Ovary (tissue), 7 donors: ENCODE measurements at regions not wholly inside any gene's neighbourhood (a gene's known extent, or its start where the extent isn't known, plus 50 kb on each side); places are given as distances from the start of the nearest gene placed in this dataset.

Source experiments
- DNase-seq, 5 donors: peaks; one replicate each; pipeline ENCODE4 v3.0.0-alpha.2; 2019 to 2020
- H3K27ac ChIP-seq, 2 donors: fragments of 200-600 bp; one replicate each; pipeline versions ENCODE4 v1.5.1 to v1.8.0; 2019 to 2022
- H3K27me3 ChIP-seq: fragments of 200-600 bp; one replicate; pipeline ENCODE4 v1.8.0; 2022
- H3K36me3 ChIP-seq: fragments of 200-600 bp; sonication (generic); one replicate; pipeline ENCODE4 v1.5.1; 2019
- H3K4me1 ChIP-seq: one replicate; pipeline ENCODE4 v1.8.1; 2013; ENCODE audit warnings: mild to moderate bottlenecking, moderate library complexity; ENCODE audit not compliant: insufficient read depth
- H3K4me3 ChIP-seq: fragments of 200-600 bp; sonication (generic); one replicate; pipeline ENCODE4 v1.5.1; 2017
- H3K9me3 ChIP-seq, 2 donors: fragments of 200-600 bp in 1 of 2; sonication (generic) in 1 of 2; one replicate each; pipeline versions ENCODE4 v1.5.1 to v1.8.1; 2013 to 2019; ENCODE audit warnings: mild to moderate bottlenecking in 1 of 2, moderate library complexity in 1 of 2
- EP300 ChIP-seq: sonication (generic); formaldehyde crosslinking; IDR thresholded peaks from one replicate; pipeline ENCODE4 v1.6.1; 2017; ENCODE audit warnings: antibody characterized with exemption
- POLR2A ChIP-seq: fragments of 450-650 bp; IDR thresholded peaks from one replicate; pipeline ENCODE4 v1.6.1; 2017; ENCODE audit warnings: antibody characterized with exemption, mild to moderate bottlenecking, moderate library complexity
- WGBS, 3 donors: extraction: QIAGEN DNeasy Blood & Tissue Kit in 1 of 3; methylation state at CpG; one replicate each; pipeline versions ENCODE4 v1.1.5 to v1.1.7; 2013 to 2017; 5-methylcytosine and 5-hydroxymethylcytosine counted together
- intact Hi-C, 4 donors: fragments of 100-400 bp; cut with DNase I; formaldehyde crosslinking; loops; one replicate each; pipeline versions ENCODE4 v1.11.0 to v1.15.1; 2022 to 2023
- TF ChIP-seq, protein P1 (sequence below), 3 donors: fragments of 450-650 bp in 2 of 3; fragments of 200-600 bp in 1 of 3; IDR thresholded peaks; one replicate each; pipeline versions ENCODE4 v1.5.1 to v1.8.0; 2016 to 2022; ENCODE audit warnings: antibody characterized with exemption in 3 of 3, mild to moderate bottlenecking in 1 of 3
- donor health status: DM: no; HTN: no; CAD: no; lungs with moderate emphysema.
- donor health status: DM: no; HTN: no; CAD: no.
- donor health status: Bipolar disorder and iron deficiency.
- donor health status: DM: no; HTN: no; CAD: no.
- donor health status: DM: yes; HTN: yes; CAD: no.

DNA sequence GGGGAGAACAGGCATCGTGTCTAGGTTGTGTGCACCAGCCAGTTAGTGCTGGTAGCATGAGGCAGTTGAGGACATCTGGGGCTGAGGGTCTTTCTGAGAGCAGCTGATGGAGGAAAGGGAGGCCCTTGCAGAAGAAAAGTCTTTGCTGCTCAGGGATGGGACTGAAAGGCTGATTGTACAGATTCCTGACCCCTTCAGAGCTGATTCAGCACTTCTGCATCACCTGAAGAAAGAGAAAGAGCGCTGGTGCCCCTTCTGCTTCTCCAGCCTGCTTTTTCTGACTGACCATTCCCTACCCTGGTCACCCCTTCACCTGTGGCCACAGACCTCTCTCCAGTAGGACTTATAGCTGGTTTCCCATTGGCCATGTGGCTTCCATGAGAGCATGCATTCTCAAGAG is 476.2 kb downstream of the TSHZ3 start:
- Histone ChIP-seq H3K9me3 (no peaks in the 10 kb centered on the region), H3K4me1 (no peaks in the 10 kb centered on the region), H3K36me3 (no peaks in the 10 kb centered on the region), H3K27me3 (no peaks in the 10 kb centered on the region), H3K27ac (no peak overlapping the region), H3K4me3 (no peak overlapping the region)
- no peak for DNase-seq
- intact Hi-C loops: no loop called here
- TF ChIP-seq POLR2A (no peak), EP300 (no peak)
- TF ChIP-seq, protein P1, sequence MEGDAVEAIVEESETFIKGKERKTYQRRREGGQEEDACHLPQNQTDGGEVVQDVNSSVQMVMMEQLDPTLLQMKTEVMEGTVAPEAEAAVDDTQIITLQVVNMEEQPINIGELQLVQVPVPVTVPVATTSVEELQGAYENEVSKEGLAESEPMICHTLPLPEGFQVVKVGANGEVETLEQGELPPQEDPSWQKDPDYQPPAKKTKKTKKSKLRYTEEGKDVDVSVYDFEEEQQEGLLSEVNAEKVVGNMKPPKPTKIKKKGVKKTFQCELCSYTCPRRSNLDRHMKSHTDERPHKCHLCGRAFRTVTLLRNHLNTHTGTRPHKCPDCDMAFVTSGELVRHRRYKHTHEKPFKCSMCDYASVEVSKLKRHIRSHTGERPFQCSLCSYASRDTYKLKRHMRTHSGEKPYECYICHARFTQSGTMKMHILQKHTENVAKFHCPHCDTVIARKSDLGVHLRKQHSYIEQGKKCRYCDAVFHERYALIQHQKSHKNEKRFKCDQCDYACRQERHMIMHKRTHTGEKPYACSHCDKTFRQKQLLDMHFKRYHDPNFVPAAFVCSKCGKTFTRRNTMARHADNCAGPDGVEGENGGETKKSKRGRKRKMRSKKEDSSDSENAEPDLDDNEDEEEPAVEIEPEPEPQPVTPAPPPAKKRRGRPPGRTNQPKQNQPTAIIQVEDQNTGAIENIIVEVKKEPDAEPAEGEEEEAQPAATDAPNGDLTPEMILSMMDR (IDR thresholded peaks at IDR 0.05): no peak
- WGBS, 3 donors: 89 to 95% (median 91%) methylated on average over 2 of the region's 2 CpGs

DNA sequence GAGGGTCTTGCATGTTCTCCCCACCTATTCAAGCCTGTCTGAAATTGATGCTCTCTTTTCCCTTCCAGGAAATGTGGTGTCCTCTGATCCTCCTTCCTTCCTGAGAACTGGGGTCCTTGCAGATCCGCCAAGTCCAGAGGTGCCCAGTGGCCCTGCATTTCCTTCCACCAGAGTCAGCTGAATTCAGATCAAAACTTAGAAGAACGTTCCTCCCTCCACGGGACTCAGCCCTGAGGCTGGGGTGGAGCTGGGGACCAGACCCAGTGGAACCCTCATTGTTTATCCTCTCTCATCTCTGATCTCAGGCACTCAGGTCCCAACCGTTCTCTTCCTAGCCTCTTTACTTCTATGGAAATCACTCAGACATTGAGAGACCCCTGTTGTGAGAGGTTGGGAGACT is 477.3 kb downstream of the TSHZ3 start:
- H3K27me3 ChIP-seq: no peaks in the 10 kb centered on the region
- no peak overlapping the region for H3K4me3 ChIP-seq
- WGBS, 3 donors: 87 to 92% (median 91%) methylated on average over 4 of the region's 4 CpGs
- no peaks in the 10 kb centered on the region for H3K36me3 ChIP-seq
- H3K9me3 ChIP-seq: no peaks in the 10 kb centered on the region
- no peak for TF ChIP-seq POLR2A
- no peak overlapping the region for H3K27ac ChIP-seq
- DNase-seq: no peak
- intact Hi-C loops: no loop called here
- H3K4me1 ChIP-seq: no peaks in the 10 kb centered on the region

DNA sequence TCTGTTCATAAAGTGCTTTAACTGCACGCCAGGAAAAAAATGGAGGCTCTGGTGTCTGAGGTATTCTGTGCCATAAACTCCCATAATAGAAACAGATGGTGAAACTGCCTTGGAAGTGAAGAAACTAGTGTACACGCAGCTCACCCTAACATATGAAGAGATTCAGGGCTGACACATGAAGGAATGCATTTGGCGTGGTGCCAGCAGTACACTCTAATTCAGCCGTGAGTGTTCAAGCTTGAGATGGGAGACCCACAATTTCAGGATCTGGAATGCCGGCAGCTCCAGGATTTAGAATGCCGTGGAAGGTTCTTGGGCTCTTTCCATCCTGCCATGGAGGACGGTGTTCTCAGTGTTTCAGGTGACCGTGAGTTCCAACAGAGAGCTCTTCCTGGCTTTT is 478.4 kb downstream of the TSHZ3 start:
- Histone ChIP-seq H3K27me3 (no peaks in the 10 kb centered on the region), H3K4me1 (no peaks in the 10 kb centered on the region), H3K36me3 (no peaks in the 10 kb centered on the region), H3K4me3 (no peak overlapping the region), H3K9me3 (no peaks in the 10 kb centered on the region), H3K27ac (no peak overlapping the region)
- DNase-seq: peak; percentile 21 to 51 (median 41)
- WGBS, 3 donors: 23 to 34% (median 34%) methylated on average over 8 of the region's 8 CpGs
- TF ChIP-seq POLR2A (no peak), EP300 (no peak)
- TF ChIP-seq, protein P1 (IDR thresholded peaks at IDR 0.05): no peak
- intact Hi-C loops: no loop called here

DNA sequence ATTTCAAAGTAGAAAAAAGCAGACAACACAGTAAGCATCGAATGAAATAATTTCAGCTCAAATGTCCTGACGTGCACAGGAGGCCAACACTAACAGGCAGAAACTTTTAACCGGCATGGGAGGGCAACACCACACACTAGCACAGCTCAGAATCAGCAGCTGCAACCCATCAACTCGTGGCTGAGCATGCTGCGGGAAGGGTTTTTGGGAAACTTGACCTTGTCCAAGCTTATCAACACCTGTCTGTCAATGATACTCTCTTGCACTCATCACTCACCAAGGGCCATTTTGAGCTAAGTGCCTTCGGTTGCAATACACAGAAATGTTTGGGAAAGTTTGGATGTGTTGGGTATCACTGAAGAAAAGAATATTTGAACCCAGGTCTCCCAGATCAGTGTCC is 483.7 kb downstream of the TSHZ3 start:
- intact Hi-C loops: no loop called here
- WGBS, 3 donors: 25 to 29% (median 27%) methylated on average over 6 of the region's 6 CpGs
- TF ChIP-seq POLR2A: no peak
- TF ChIP-seq EP300: no peak
- TF ChIP-seq, protein P1 (IDR thresholded peaks at IDR 0.05): no peak
- H3K4me3 ChIP-seq: no peak overlapping the region
- H3K4me1 ChIP-seq: no peaks in the 10 kb centered on the region
- no peak overlapping the region for H3K27ac ChIP-seq
- no peaks in the 10 kb centered on the region for H3K36me3 ChIP-seq
- no peaks in the 10 kb centered on the region for H3K9me3 ChIP-seq
- H3K27me3 ChIP-seq: no peaks in the 10 kb centered on the region
- DNase-seq: no peak

DNA sequence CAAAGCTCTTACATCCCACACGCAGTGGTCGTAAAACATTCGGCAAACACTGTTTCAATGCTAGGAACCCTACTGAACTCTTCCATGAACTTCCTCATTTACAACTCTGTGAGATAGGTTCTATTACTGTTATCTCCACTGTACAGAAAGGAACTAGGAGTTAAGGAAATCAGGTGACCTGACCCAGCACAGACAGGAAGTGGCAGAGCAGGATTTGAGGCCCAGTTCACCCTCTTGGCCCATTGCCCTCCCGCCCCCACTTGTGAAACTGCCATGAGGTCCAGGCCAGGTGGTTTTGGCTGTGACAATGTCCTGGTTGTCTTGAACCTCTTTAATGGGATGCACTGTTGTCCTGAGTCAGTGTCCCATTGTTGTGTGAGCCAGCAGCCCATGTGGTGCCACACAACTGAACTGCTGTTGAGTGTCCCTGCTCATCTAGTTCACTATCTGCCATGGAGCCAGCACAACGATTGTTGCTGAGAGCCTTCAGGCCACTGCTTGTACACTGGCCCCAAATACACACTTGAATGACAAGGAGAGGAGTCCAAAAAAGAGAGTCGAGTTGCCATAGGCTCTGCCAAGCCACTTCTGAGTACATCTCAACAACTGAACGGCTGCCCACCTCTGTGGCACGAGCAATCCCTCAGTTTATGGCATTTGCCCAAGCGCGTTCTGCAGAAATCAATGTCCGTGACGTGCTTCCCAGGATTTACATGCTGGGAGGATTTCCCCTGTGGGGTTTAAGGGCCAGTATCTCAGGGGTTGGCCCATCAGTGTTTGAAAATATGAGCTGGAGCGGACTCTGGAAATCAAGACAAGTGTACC is 484.6 kb downstream of the TSHZ3 start:
- no peaks in the 10 kb centered on the region for H3K27me3 ChIP-seq
- H3K4me1 ChIP-seq: no peaks in the 10 kb centered on the region
- no peak for DNase-seq
- 91% methylated on average over 13 of the region's 13 CpGs for WGBS, 3 donors
- no peaks in the 10 kb centered on the region for H3K36me3 ChIP-seq
- H3K4me3 ChIP-seq: no peak overlapping the region
- TF ChIP-seq POLR2A: no peak
- no peak for TF ChIP-seq EP300
- TF ChIP-seq, protein P1 (IDR thresholded peaks at IDR 0.05): no peak
- H3K27ac ChIP-seq: no peak overlapping the region
- H3K9me3 ChIP-seq: no peaks in the 10 kb centered on the region
- intact Hi-C loops: no loop called here
